AG09309 (cell line): ENCODE measurements at regions not wholly inside any gene's neighbourhood (a gene's known extent, or its start where the extent isn't known, plus 50 kb on each side); places are given as distances from the start of the nearest gene placed in this dataset.

Source experiments
- DNase-seq: peaks from one replicate; pipeline ENCODE4 v3.0.0-alpha.2; 2010; ENCODE audit warnings: low read depth
- H3K4me3 ChIP-seq: 2 replicates; pipeline ENCODE4 v1.5.1; 2011; ENCODE audit warnings: mild to moderate bottlenecking, low read depth, low read length, moderate library complexity; ENCODE audit not compliant: control insufficient read depth
- CTCF ChIP-seq: IDR thresholded peaks from 2 replicates; pipeline ENCODE4 v1.5.1; 2011; ENCODE audit warnings: mild to moderate bottlenecking, low read depth, low read length, inconsistent platforms; ENCODE audit not compliant: insufficient read depth, control insufficient read depth; ENCODE audit errors: missing control alignments

- TF ChIP-seq CTCF = no peak
- no peak overlapping the region for H3K4me3 ChIP-seq
- DNase-seq = no peak
Measured at GRCh38 chr4:41883988-41884734, 51.1 kb upstream of the TMEM33 start.

- peak; percentile 79 for TF ChIP-seq CTCF
- no peak for DNase-seq
- H3K4me3 ChIP-seq = no peak overlapping the region
Measured at GRCh38 chr4:41882625-41883347, 52.4 kb upstream of the TMEM33 start.

- peak overlapping the region; percentile 12; the same call in 1 of the 2 replicates for H3K4me3 ChIP-seq
- no peak for DNase-seq
- TF ChIP-seq CTCF = no peak
Measured at GRCh38 chr4:41881981-41882624, 53.1 kb upstream of the TMEM33 start.

DNA sequence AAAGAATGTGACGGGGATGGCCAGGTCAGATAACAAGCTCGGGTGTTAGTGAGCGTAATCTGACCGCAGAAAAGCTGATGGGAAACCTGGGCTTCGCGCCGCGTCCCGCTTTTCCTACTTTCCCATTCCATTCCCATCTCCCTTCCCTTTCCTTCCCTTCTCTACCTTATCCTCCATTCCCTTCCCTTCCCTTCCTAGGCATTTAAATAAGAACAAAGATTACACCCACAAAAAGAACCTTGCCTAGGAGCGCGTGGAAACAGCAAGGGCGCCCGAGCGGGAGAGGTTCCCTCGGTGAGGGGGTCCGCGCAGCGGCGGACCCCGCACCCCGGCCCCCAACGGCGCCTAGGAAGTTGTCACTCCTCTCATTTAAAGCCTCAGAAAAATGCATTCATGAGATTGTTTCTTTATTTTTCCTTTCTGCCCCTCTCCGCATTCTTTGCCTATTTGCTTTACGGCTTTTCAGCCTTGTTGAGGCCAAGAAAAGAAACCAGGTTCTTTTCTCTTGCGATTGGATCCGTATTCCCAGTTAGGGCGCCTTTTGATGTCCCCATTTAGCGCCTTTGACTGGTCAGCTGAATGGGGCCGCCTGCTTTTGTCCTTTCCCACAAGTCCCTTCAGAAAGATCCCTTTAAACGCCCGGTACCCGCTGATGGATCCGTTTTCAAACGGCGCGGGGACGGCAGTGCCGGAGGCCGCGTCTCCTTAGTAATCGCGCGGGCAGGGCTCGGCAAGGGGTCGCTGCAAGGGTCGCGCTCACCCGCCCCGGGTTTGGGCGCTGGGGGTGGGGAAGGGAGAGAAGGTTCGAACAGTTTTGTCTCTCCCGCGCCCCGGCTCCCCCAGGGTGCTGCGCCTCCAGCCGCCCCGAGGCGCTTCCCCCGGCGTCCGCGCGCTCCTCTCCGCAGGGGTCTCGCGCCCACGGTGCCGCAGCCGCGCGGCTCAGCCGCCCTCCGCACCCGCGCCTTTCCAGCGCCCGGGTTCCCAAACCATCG lies 54.1 kb upstream of the TMEM33 start:
- H3K4me3 ChIP-seq = peak overlapping the region; percentile 30
- no peak for DNase-seq

GRCh38 chr4:41880022-41880837 lies 55.0 kb upstream of the TMEM33 start:
- no peak for DNase-seq
- no peak overlapping the region for H3K4me3 ChIP-seq
- no peak for TF ChIP-seq CTCF

More for the DNA sequence above, 54.1 kb upstream of the TMEM33 start:
- TF ChIP-seq CTCF = no peak
